ENCODE measurements at regions not wholly inside any gene's neighbourhood (a gene's known extent, or its start where the extent isn't known, plus 50 kb on each side); places are given as distances from the start of the nearest gene placed in this dataset.

GRCh38 chr18:3333721-3334386 is 71.9 kb downstream of the MYL12B start:
- no peak overlapping the region for H3K4me3 ChIP-seq (ENCODE audit: low read length)
- H3K4me1 ChIP-seq (ENCODE audit: control insufficient read depth, insufficient read depth, low read length): no peaks in the 10 kb centered on the region
- no peak for DNase-seq
- H3K36me3 Mint-ChIP-seq (ENCODE audit: low read depth): no peaks in the 10 kb centered on the region
- WGBS, 2 experiments (ENCODE audit: insufficient coverage in 1 of 2, insufficient read length in 1 of 2): 89 to 94% methylated on average over 2 to 4 of the region's 4 CpGs
- H3K27ac ChIP-seq (ENCODE audit: low read depth, low read length): no peak overlapping the region
- H3K9me3 Mint-ChIP-seq: peaks cover 8% of the 10 kb centered on the region
- no peak for TF ChIP-seq CTCF (conservative IDR thresholded peaks at IDR 0.05)
- no peaks in the 10 kb centered on the region for H3K36me3 ChIP-seq (ENCODE audit: control insufficient read depth, insufficient read depth, low read length)
- no peaks in the 10 kb centered on the region for H3K4me1 Mint-ChIP-seq
- H3K27me3 ChIP-seq (ENCODE audit: control insufficient read depth, insufficient read depth, low read length, poor library complexity, severe bottlenecking): no peaks in the 10 kb centered on the region
- H3K27me3 Mint-ChIP-seq (ENCODE audit: insufficient read depth): no peaks in the 10 kb centered on the region
- no peaks in the 10 kb centered on the region for H3K9me3 ChIP-seq (ENCODE audit: control insufficient read depth, low read length)
- no peak overlapping the region for H3K4me3 Mint-ChIP-seq
- H3K9ac ChIP-seq (ENCODE audit: extremely low read depth, low read length, poor library complexity, severe bottlenecking): no peak overlapping the region
- H3K27ac Mint-ChIP-seq: no peak overlapping the region

- Histone ChIP-seq H3K9ac (ENCODE audit: extremely low read depth, low read length, poor library complexity, severe bottlenecking) (no peak overlapping the region), H3K27ac (ENCODE audit: low read depth, low read length) (no peak overlapping the region)
- H3K27ac Mint-ChIP-seq: no peak overlapping the region
These were observed 78.2 kb downstream of the MYL12B start for GRCh38 chr18:3340015-3340681.

DNA sequence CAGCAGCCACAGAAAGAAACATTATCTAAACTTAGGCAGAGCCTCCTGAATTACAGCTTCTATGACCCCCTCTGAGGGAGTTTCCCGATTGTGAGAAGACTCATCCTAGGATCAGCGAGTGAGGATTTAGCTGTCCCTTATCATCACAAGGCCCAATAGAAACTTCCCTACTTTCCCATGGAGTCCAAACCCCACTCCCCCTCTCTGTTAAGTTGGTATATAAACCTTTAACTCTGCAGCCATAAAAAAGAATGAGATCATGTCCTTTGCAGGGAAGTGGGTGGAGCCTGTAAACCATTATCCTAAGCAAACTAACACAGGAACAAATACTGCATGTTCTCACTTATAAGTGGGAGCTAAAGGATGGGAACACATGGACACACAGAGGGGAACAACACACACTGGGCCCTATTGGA is 78.8 kb downstream of the MYL12B start:
- H3K27me3 ChIP-seq (ENCODE audit: control insufficient read depth, insufficient read depth, low read length, poor library complexity, severe bottlenecking): no peaks in the 10 kb centered on the region
- TF ChIP-seq CTCF (conservative IDR thresholded peaks at IDR 0.05): no peak
- Mint-ChIP-seq H3K9me3 (peaks cover 23% of the 10 kb centered on the region), H3K27me3 (ENCODE audit: insufficient read depth) (peaks cover 7% of the 10 kb centered on the region), H3K36me3 (ENCODE audit: low read depth) (no peaks in the 10 kb centered on the region), H3K27ac (no peak overlapping the region), H3K4me3 (no peak overlapping the region), H3K4me1 (peaks cover 16% of the 10 kb centered on the region)
- H3K9me3 ChIP-seq (ENCODE audit: control insufficient read depth, low read length): peaks cover 10% of the 10 kb centered on the region
- 82 to 100% methylated on average over 1 to 2 of the region's 2 CpGs for WGBS, 2 experiments (ENCODE audit: insufficient coverage in 1 of 2, insufficient read length in 1 of 2)
- H3K36me3 ChIP-seq (ENCODE audit: control insufficient read depth, insufficient read depth, low read length): no peaks in the 10 kb centered on the region
- no peak overlapping the region for H3K9ac ChIP-seq (ENCODE audit: extremely low read depth, low read length, poor library complexity, severe bottlenecking)
- H3K27ac ChIP-seq (ENCODE audit: low read depth, low read length): no peak overlapping the region
- DNase-seq: no peak
- H3K4me1 ChIP-seq (ENCODE audit: control insufficient read depth, insufficient read depth, low read length): peaks cover 4% of the 10 kb centered on the region
- H3K4me3 ChIP-seq (ENCODE audit: low read length): no peak overlapping the region

More at GRCh38 chr18:3340015-3340681, 78.2 kb downstream of the MYL12B start:
- no peak for DNase-seq
- Histone ChIP-seq H3K9me3 (ENCODE audit: control insufficient read depth, low read length) (peaks cover 10% of the 10 kb centered on the region), H3K4me3 (ENCODE audit: low read length) (no peak overlapping the region), H3K4me1 (ENCODE audit: control insufficient read depth, insufficient read depth, low read length) (peaks cover 4% of the 10 kb centered on the region), H3K27me3 (ENCODE audit: control insufficient read depth, insufficient read depth, low read length, poor library complexity, severe bottlenecking) (no peaks in the 10 kb centered on the region), H3K36me3 (ENCODE audit: control insufficient read depth, insufficient read depth, low read length) (no peaks in the 10 kb centered on the region)
- 95% methylated on average over 2 to 6 of the region's 6 CpGs for WGBS, 2 experiments (ENCODE audit: insufficient coverage in 1 of 2, insufficient read length in 1 of 2)
- Mint-ChIP-seq H3K4me1 (peaks cover 13% of the 10 kb centered on the region), H3K9me3 (peaks cover 23% of the 10 kb centered on the region), H3K4me3 (no peak overlapping the region), H3K27me3 (ENCODE audit: insufficient read depth) (peaks cover 7% of the 10 kb centered on the region), H3K36me3 (ENCODE audit: low read depth) (no peaks in the 10 kb centered on the region)
- TF ChIP-seq CTCF (conservative IDR thresholded peaks at IDR 0.05): no peak

All from endodermal cell (in vitro differentiated cells).